ENCODE measurements at regions not wholly inside any gene's neighbourhood (a gene's known extent, or its start where the extent isn't known, plus 50 kb on each side); places are given as distances from the start of the nearest gene placed in this dataset.

DNA sequence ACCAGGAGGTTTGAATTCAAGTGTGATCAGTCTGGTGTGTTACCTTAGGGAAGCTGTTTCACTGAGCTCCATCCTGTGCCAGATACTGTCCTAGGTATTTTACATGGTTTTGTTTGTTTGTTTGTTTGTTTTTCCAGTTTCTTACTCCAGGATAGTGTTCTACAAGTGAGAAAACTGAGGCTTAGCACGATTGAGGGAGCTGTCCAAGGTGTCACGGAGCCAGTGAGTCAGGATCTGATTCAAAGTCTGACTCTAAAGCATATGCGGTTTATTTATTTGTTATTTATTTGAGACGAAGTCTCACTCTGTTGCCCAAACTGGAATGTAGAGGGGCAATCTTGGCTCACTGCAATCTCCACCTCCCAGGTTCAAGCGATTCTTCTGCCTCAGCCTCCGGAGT is 79.7 kb upstream of the GNG2 start:
- no peak for TF ChIP-seq CTCF (conservative IDR thresholded peaks at IDR 0.05 in 1 of 2, IDR thresholded peaks at IDR 0.05 in 1 of 2; ENCODE audit: low read depth in 1 of 2, low read length in 2 of 2)
- TF ChIP-seq EZH2 (IDR thresholded peaks at IDR 0.05; ENCODE audit: low read length, missing control alignments): no peak

Data from fibroblast of lung (primary cell).